ENCODE measurements at regions not wholly inside any gene's neighbourhood (a gene's known extent, or its start where the extent isn't known, plus 50 kb on each side); places are given as distances from the start of the nearest gene placed in this dataset.

- H3K4me1 ChIP-seq (ENCODE audit: insufficient read depth, low read length): no peaks in the 10 kb centered on the region
- DNase-seq: no peak
- H3K36me3 ChIP-seq (ENCODE audit: low read depth, low read length): no peaks in the 10 kb centered on the region
- intact Hi-C loops (cut with micrococcal nuclease): no loop called here
- H3K79me2 ChIP-seq (ENCODE audit: low read length): no peaks in the 10 kb centered on the region
- H3F3A ChIP-seq (ENCODE audit: low read length, unreplicated experiment): no peaks in the 10 kb centered on the region
- no peaks in the 10 kb centered on the region for H3K9me3 ChIP-seq (ENCODE audit: low read length)
- CTCF ChIA-PET: no interaction called here
- H2AFZ ChIP-seq (ENCODE audit: low read length): no peak overlapping the region
- H3K27ac ChIP-seq (ENCODE audit: low read length): no peak overlapping the region
- no peak overlapping the region for H3K4me3 ChIP-seq (ENCODE audit: low read length)
- BruUV-seq (replicated peaks): no TSS peak
- no peaks in the 10 kb centered on the region for H3K27me3 ChIP-seq (ENCODE audit: low read length)
- no peak overlapping the region for H3K9ac ChIP-seq (ENCODE audit: low read length)
- TF ChIP-seq EZH2phosphoT487 (IDR thresholded peaks at IDR 0.05; ENCODE audit: borderline replicate concordance, low read length) (no peak), EZH2 (IDR thresholded peaks at IDR 0.05; ENCODE audit: low read length, unreplicated experiment) (no peak), CTCF (conservative IDR thresholded peaks at IDR 0.05; ENCODE audit: low read depth, low read length) (no peak)
- no peak overlapping the region for H3K4me2 ChIP-seq (ENCODE audit: low read length)
- POLR2A ChIA-PET (ENCODE audit: unreplicated experiment): no interaction called here
- no peak for ATAC-seq
- no peaks in the 10 kb centered on the region for H3K9me2 ChIP-seq (replicated peaks; ENCODE audit: low read length)
- H4K20me1 ChIP-seq (ENCODE audit: low read length): no peaks in the 10 kb centered on the region
These were observed 195.5 kb upstream of the PHYHIPL start for GRCh38 chr10:58980826-58981415.

GRCh38 chr10:58981846-58982245 is 194.6 kb upstream of the PHYHIPL start:
- no peaks in the 10 kb centered on the region for H3K4me1 ChIP-seq (ENCODE audit: insufficient read depth, low read length)
- CTCF ChIA-PET: no interaction called here
- no peaks in the 10 kb centered on the region for H3K9me2 ChIP-seq (replicated peaks; ENCODE audit: low read length)
- ATAC-seq (no peak), DNase-seq (no peak)
- no peaks in the 10 kb centered on the region for H4K20me1 ChIP-seq (ENCODE audit: low read length)
- no TSS peak for BruUV-seq (replicated peaks)
- no peaks in the 10 kb centered on the region for H3F3A ChIP-seq (ENCODE audit: low read length, unreplicated experiment)
- no peaks in the 10 kb centered on the region for H3K79me2 ChIP-seq (ENCODE audit: low read length)
- H3K4me3 ChIP-seq (ENCODE audit: low read length): no peak overlapping the region
- no peak overlapping the region for H3K9ac ChIP-seq (ENCODE audit: low read length)
- H3K27me3 ChIP-seq (ENCODE audit: low read length): 0 out of 2 replicates have a peak, but pooled peaks cover 5% of the 10 kb centered on the region
- intact Hi-C loops (cut with micrococcal nuclease): no loop called here
- H3K36me3 ChIP-seq (ENCODE audit: low read depth, low read length): no peaks in the 10 kb centered on the region
- no peak overlapping the region for H3K27ac ChIP-seq (ENCODE audit: low read length)
- H3K4me2 ChIP-seq (ENCODE audit: low read length): no peak overlapping the region
- POLR2A ChIA-PET (ENCODE audit: unreplicated experiment): no interaction called here
- H2AFZ ChIP-seq (ENCODE audit: low read length): no peak overlapping the region
- no peak for TF ChIP-seq CTCF (conservative IDR thresholded peaks at IDR 0.05; ENCODE audit: low read depth, low read length)
- no peak for TF ChIP-seq EZH2 (IDR thresholded peaks at IDR 0.05; ENCODE audit: low read length, unreplicated experiment)
- no peak for TF ChIP-seq EZH2phosphoT487 (IDR thresholded peaks at IDR 0.05; ENCODE audit: borderline replicate concordance, low read length)
- H3K9me3 ChIP-seq (ENCODE audit: low read length): no peaks in the 10 kb centered on the region

GRCh38 chr10:58982470-58983239 is 193.8 kb upstream of the PHYHIPL start:
- no peak for TF ChIP-seq CTCF (conservative IDR thresholded peaks at IDR 0.05; ENCODE audit: low read depth, low read length)
- no peak for TF ChIP-seq EZH2 (IDR thresholded peaks at IDR 0.05; ENCODE audit: low read length, unreplicated experiment)
- no peak for TF ChIP-seq EZH2phosphoT487 (IDR thresholded peaks at IDR 0.05; ENCODE audit: borderline replicate concordance, low read length)
- H3K9me3 ChIP-seq (ENCODE audit: low read length): no peaks in the 10 kb centered on the region
- H3K9ac ChIP-seq (ENCODE audit: low read length): no peak overlapping the region
- H3K36me3 ChIP-seq (ENCODE audit: low read depth, low read length): no peaks in the 10 kb centered on the region
- intact Hi-C loops (cut with micrococcal nuclease): no loop called here
- H3K79me2 ChIP-seq (ENCODE audit: low read length): no peaks in the 10 kb centered on the region
- no peak for ATAC-seq
- DNase-seq: no peak
- H3K27me3 ChIP-seq (ENCODE audit: low read length): 0 out of 2 replicates have a peak, but pooled peaks cover 5% of the 10 kb centered on the region
- POLR2A ChIA-PET (ENCODE audit: unreplicated experiment): no interaction called here
- H3K27ac ChIP-seq (ENCODE audit: low read length): no peak overlapping the region
- H4K20me1 ChIP-seq (ENCODE audit: low read length): no peaks in the 10 kb centered on the region
- H3K4me2 ChIP-seq (ENCODE audit: low read length): no peak overlapping the region
- no peak overlapping the region for H2AFZ ChIP-seq (ENCODE audit: low read length)
- CTCF ChIA-PET: no interaction called here
- H3K4me3 ChIP-seq (ENCODE audit: low read length): no peak overlapping the region
- no peaks in the 10 kb centered on the region for H3F3A ChIP-seq (ENCODE audit: low read length, unreplicated experiment)
- no TSS peak for BruUV-seq (replicated peaks)
- no peaks in the 10 kb centered on the region for H3K9me2 ChIP-seq (replicated peaks; ENCODE audit: low read length)
- H3K4me1 ChIP-seq (ENCODE audit: insufficient read depth, low read length): no peaks in the 10 kb centered on the region

Measured in PC-3 (cell line).